Gastrocnemius medialis (tissue), 4 donors: ENCODE measurements at regions not wholly inside any gene's neighbourhood (a gene's known extent, or its start where the extent isn't known, plus 50 kb on each side); places are given as distances from the start of the nearest gene placed in this dataset.

Experiments
- ATAC-seq, 2 donors: fragments of 150-250 bp; one replicate each; pipeline ENCODE4 v1.9.1; 2016
- DNase-seq, 2 donors: peaks; one replicate each; pipeline ENCODE4 v3.0.0-alpha.2; 2019
- H3K27ac ChIP-seq, 4 donors: fragments of 200-600 bp; sonication (generic); 1 replicate in 1 of 4; 2 replicates in 3 of 4; pipeline ENCODE4 v1.5.1; 2016 to 2018; ENCODE audit warnings: mild to moderate bottlenecking in 2 of 4, moderate library complexity in 1 of 4
- H3K27me3 ChIP-seq, 3 donors: fragments of 200-600 bp; sonication (generic) in 2 of 3; 1 replicate in 1 of 3; 2 replicates in 2 of 3; pipeline versions ENCODE4 v1.5.1 to v1.6.0; 2016 to 2019; ENCODE audit warnings: mild to moderate bottlenecking in 1 of 3, moderate library complexity in 1 of 3
- H3K36me3 ChIP-seq, 2 donors: fragments of 200-600 bp; sonication (generic) in 1 of 2; one replicate each; pipeline ENCODE4 v1.5.1; 2017 to 2018
- H3K4me1 ChIP-seq, 2 donors: fragments of 200-600 bp; sonication (generic) in 1 of 2; one replicate each; pipeline ENCODE4 v1.5.1; 2016 to 2017; ENCODE audit warnings: mild to moderate bottlenecking in 2 of 2
- H3K4me3 ChIP-seq, 4 donors: fragments of 200-600 bp; sonication (generic) in 3 of 4; 1 replicate in 1 of 4; 2 replicates in 3 of 4; pipeline ENCODE4 v1.5.1; 2016 to 2019; ENCODE audit warnings: mild to moderate bottlenecking in 2 of 4
- H3K9me3 ChIP-seq, 3 donors: fragments of 200-600 bp; sonication (generic) in 2 of 3; 1 replicate in 1 of 3; 2 replicates in 2 of 3; pipeline ENCODE4 v1.5.1; 2016 to 2019
- CTCF ChIP-seq, 5 experiments: fragments of 450-650 bp in 3 of 5; fragments of 200-600 bp in 2 of 5; sonication (generic) in 2 of 5; IDR thresholded peaks in 4 of 5; conservative IDR thresholded peaks in 1 of 5; 1 replicate in 4 of 5; 2 replicates in 1 of 5; pipeline ENCODE4 v1.5.1; 2016 to 2019; ENCODE audit warnings: antibody characterized with exemption in 5 of 5, mild to moderate bottlenecking in 3 of 5, moderate library complexity in 3 of 5
- POLR2A ChIP-seq, 2 donors: fragments of 450-650 bp; IDR thresholded peaks; one replicate each; pipeline ENCODE4 v1.6.1; 2017; ENCODE audit warnings: antibody characterized with exemption in 2 of 2, mild to moderate bottlenecking in 2 of 2, moderate library complexity in 2 of 2
- in situ Hi-C, 4 donors: fragments of 200-750 bp; cut with MboI; loops; one replicate each; pipeline versions ENCODE4 v1.15.0 to v1.8.0; 2017; ENCODE audit warnings: low sequenced_read_pairs in 4 of 4
- intact Hi-C: fragments of 100-400 bp; cut with DNase I; formaldehyde crosslinking; loops from one replicate; pipeline ENCODE4 v1.15.1; 2023; ENCODE audit warnings: low total_unique reads

- intact Hi-C loops: no loop called here
- H3K9me3 ChIP-seq: no peaks in the 10 kb centered on the region
- H3K4me3 ChIP-seq: no peak overlapping the region
- ATAC-seq: no peak
- DNase-seq: no peak
- H3K27ac ChIP-seq: no peak overlapping the region
- H3K27me3 ChIP-seq: no peaks in the 10 kb centered on the region
- no peaks in the 10 kb centered on the region for H3K36me3 ChIP-seq
- no peaks in the 10 kb centered on the region for H3K4me1 ChIP-seq
- no peak for TF ChIP-seq CTCF (IDR thresholded peaks at IDR 0.05 in 4 of 5, conservative IDR thresholded peaks at IDR 0.05 in 1 of 5)
- no peak for TF ChIP-seq POLR2A (IDR thresholded peaks at IDR 0.05)
- in situ Hi-C loops: no loop called here
Measured at GRCh38 chr2:224110811-224111210, 71.7 kb upstream of the SERPINE2 start.

- intact Hi-C loops: no loop called here
- Histone ChIP-seq H3K4me3 (no peak overlapping the region), H3K27me3 (no peaks in the 10 kb centered on the region), H3K36me3 (no peaks in the 10 kb centered on the region), H3K27ac (no peak overlapping the region), H3K9me3 (no peaks in the 10 kb centered on the region), H3K4me1 (no peaks in the 10 kb centered on the region)
- DNase-seq (no peak), ATAC-seq (no peak)
- TF ChIP-seq POLR2A (IDR thresholded peaks at IDR 0.05): no peak
- no peak for TF ChIP-seq CTCF (IDR thresholded peaks at IDR 0.05 in 4 of 5, conservative IDR thresholded peaks at IDR 0.05 in 1 of 5)
- in situ Hi-C loops: no loop called here
Measured at GRCh38 chr2:224109751-224110150, 70.7 kb upstream of the SERPINE2 start.

GRCh38 chr2:224106794-224107193 lies 67.7 kb upstream of the SERPINE2 start:
- in situ Hi-C loops (no loop called here), intact Hi-C loops (no loop called here)
- H3K4me3 ChIP-seq: no peak overlapping the region
- DNase-seq: no peak
- H3K36me3 ChIP-seq: no peaks in the 10 kb centered on the region
- no peak for ATAC-seq
- no peaks in the 10 kb centered on the region for H3K27me3 ChIP-seq
- TF ChIP-seq POLR2A (IDR thresholded peaks at IDR 0.05) (no peak), CTCF (IDR thresholded peaks at IDR 0.05 in 4 of 5, conservative IDR thresholded peaks at IDR 0.05 in 1 of 5) (no peak)
- H3K9me3 ChIP-seq: no peaks in the 10 kb centered on the region
- no peak overlapping the region for H3K27ac ChIP-seq
- no peaks in the 10 kb centered on the region for H3K4me1 ChIP-seq

GRCh38 chr2:224104668-224105386 lies 65.7 kb upstream of the SERPINE2 start:
- H3K36me3 ChIP-seq: no peaks in the 10 kb centered on the region
- no peak for TF ChIP-seq POLR2A (IDR thresholded peaks at IDR 0.05)
- TF ChIP-seq CTCF (IDR thresholded peaks at IDR 0.05 in 4 of 5, conservative IDR thresholded peaks at IDR 0.05 in 1 of 5): no peak
- H3K27me3 ChIP-seq: no peaks in the 10 kb centered on the region
- DNase-seq: no peak
- in situ Hi-C loops (no loop called here), intact Hi-C loops (no loop called here)
- H3K27ac ChIP-seq: no peak overlapping the region
- ATAC-seq: no peak
- no peaks in the 10 kb centered on the region for H3K4me1 ChIP-seq
- no peaks in the 10 kb centered on the region for H3K9me3 ChIP-seq
- no peak overlapping the region for H3K4me3 ChIP-seq

- Histone ChIP-seq H3K27ac (no peak overlapping the region), H3K9me3 (no peaks in the 10 kb centered on the region), H3K36me3 (no peaks in the 10 kb centered on the region), H3K4me1 (no peaks in the 10 kb centered on the region), H3K27me3 (no peaks in the 10 kb centered on the region), H3K4me3 (no peak overlapping the region)
- no peak for DNase-seq
- TF ChIP-seq POLR2A (IDR thresholded peaks at IDR 0.05) (no peak), CTCF (IDR thresholded peaks at IDR 0.05 in 4 of 5, conservative IDR thresholded peaks at IDR 0.05 in 1 of 5) (no peak)
- ATAC-seq: no peak
- in situ Hi-C loops (no loop called here), intact Hi-C loops (no loop called here)
Measured at GRCh38 chr2:224103651-224104050, 64.6 kb upstream of the SERPINE2 start.
